Muscle layer of duodenum (tissue), 2 donors: ENCODE measurements at regions not wholly inside any gene's neighbourhood (a gene's known extent, or its start where the extent isn't known, plus 50 kb on each side); places are given as distances from the start of the nearest gene placed in this dataset.
"Not testable (repeated sequence)": the region's sequence is repeated elsewhere in the genome, so short reads cannot be mapped to it uniquely, and the experiment has no call there.

Source experiments
- H3K27ac ChIP-seq: one replicate; pipeline ENCODE4 v1.7.0; 2013; ENCODE audit warnings: mild to moderate bottlenecking, low read length
- H3K27me3 ChIP-seq: one replicate; pipeline ENCODE4 v1.7.0; 2013; ENCODE audit warnings: low read depth, mild to moderate bottlenecking, control low read depth, low read length
- H3K36me3 ChIP-seq, 2 donors: one replicate each; pipeline ENCODE4 v1.7.0; 2013; ENCODE audit warnings: low read length in 2 of 2, control low read depth in 1 of 2, mild to moderate bottlenecking in 1 of 2; ENCODE audit not compliant: insufficient read depth in 2 of 2, control insufficient read depth in 1 of 2
- H3K4me1 ChIP-seq, 2 donors: one replicate each; pipeline ENCODE4 v1.7.0; 2013; ENCODE audit warnings: low read length in 2 of 2, mild to moderate bottlenecking in 2 of 2, control low read depth in 1 of 2, moderate library complexity in 1 of 2; ENCODE audit not compliant: insufficient read depth in 2 of 2, control insufficient read depth in 1 of 2
- H3K4me3 ChIP-seq, 2 donors: one replicate each; pipeline ENCODE4 v1.7.0; 2013; ENCODE audit warnings: low read length in 2 of 2, low read depth in 1 of 2, mild to moderate bottlenecking in 1 of 2
- H3K9me3 ChIP-seq, 2 donors: one replicate each; pipeline ENCODE4 v1.7.0; 2013; ENCODE audit warnings: low read length in 2 of 2, control low read depth in 1 of 2, mild to moderate bottlenecking in 1 of 2; ENCODE audit not compliant: control insufficient read depth in 1 of 2
- donor health status: healthy.

GRCh38 chr11:71164621-71165020 lies 87.8 kb downstream of the SHANK2 start:
- Histone ChIP-seq H3K9me3 (no peaks in the 10 kb centered on the region), H3K36me3 (no peaks in the 10 kb centered on the region), H3K4me1 (no peaks in the 10 kb centered on the region), H3K4me3 (no peak overlapping the region), H3K27me3 (no peaks in the 10 kb centered on the region), H3K27ac (no peak overlapping the region)

- H3K36me3 ChIP-seq: no peaks in the 10 kb centered on the region
- no peaks in the 10 kb centered on the region for H3K27me3 ChIP-seq
- no peaks in the 10 kb centered on the region for H3K4me1 ChIP-seq
- no peaks in the 10 kb centered on the region for H3K9me3 ChIP-seq
- H3K4me3 ChIP-seq: no peak overlapping the region
- H3K27ac ChIP-seq: no peak overlapping the region
These were observed 88.2 kb downstream of the SHANK2 start for GRCh38 chr11:71164186-71164585.

- Histone ChIP-seq H3K4me1 (no peaks in the 10 kb centered on the region), H3K9me3 (peaks cover 0 to 7% of the 10 kb centered on the region in 2 donors), H3K4me3 (no peak overlapping the region), H3K27ac (no peak overlapping the region), H3K27me3 (no peaks in the 10 kb centered on the region), H3K36me3 (no peaks in the 10 kb centered on the region)
These were observed 89.0 kb downstream of the SHANK2 start for GRCh38 chr11:71163371-71163770.

GRCh38 chr11:71158936-71159335 lies 93.4 kb downstream of the SHANK2 start:
- Histone ChIP-seq H3K27ac (no peak overlapping the region), H3K27me3 (no peaks in the 10 kb centered on the region), H3K4me3 (no peak overlapping the region), H3K36me3 (no peaks in the 10 kb centered on the region), H3K9me3 (peaks cover 0 to 7% of the 10 kb centered on the region in 2 donors), H3K4me1 (no peaks in the 10 kb centered on the region)

- H3K36me3 ChIP-seq, H3K4me1 ChIP-seq, H3K27ac ChIP-seq, H3K9me3 ChIP-seq, H3K27me3 ChIP-seq, H3K4me3 ChIP-seq: not testable (repeated sequence)
These were observed 94.7 kb downstream of the SHANK2 start for GRCh38 chr11:71157676-71158075.

GRCh38 chr11:71156301-71156700 lies 96.1 kb downstream of the SHANK2 start:
- Histone ChIP-seq H3K4me3 (no peak overlapping the region), H3K36me3 (no peaks in the 10 kb centered on the region), H3K4me1 (no peaks in the 10 kb centered on the region), H3K9me3 (peaks cover 0 to 7% of the 10 kb centered on the region in 2 donors), H3K27ac (no peak overlapping the region), H3K27me3 (no peaks in the 10 kb centered on the region)

GRCh38 chr11:71155846-71156245 lies 96.5 kb downstream of the SHANK2 start:
- Histone ChIP-seq H3K4me3 (no peak overlapping the region), H3K36me3 (no peaks in the 10 kb centered on the region), H3K9me3 (peaks cover 0 to 7% of the 10 kb centered on the region in 2 donors), H3K27me3 (no peaks in the 10 kb centered on the region), H3K27ac (no peak overlapping the region), H3K4me1 (no peaks in the 10 kb centered on the region)

- no peak overlapping the region for H3K27ac ChIP-seq
- no peaks in the 10 kb centered on the region for H3K36me3 ChIP-seq
- no peaks in the 10 kb centered on the region for H3K27me3 ChIP-seq
- no peak overlapping the region for H3K4me3 ChIP-seq
- no peaks in the 10 kb centered on the region for H3K4me1 ChIP-seq
- H3K9me3 ChIP-seq: peaks cover 0 to 7% of the 10 kb centered on the region in 2 donors
These were observed 98.0 kb downstream of the SHANK2 start for GRCh38 chr11:71154261-71154805.

GRCh38 chr11:71153005-71153390 lies 99.4 kb downstream of the SHANK2 start:
- Histone ChIP-seq H3K9me3 (no peaks in the 10 kb centered on the region), H3K4me1 (no peaks in the 10 kb centered on the region), H3K27me3 (no peaks in the 10 kb centered on the region), H3K27ac (no peak overlapping the region), H3K36me3 (no peaks in the 10 kb centered on the region), H3K4me3 (no peak overlapping the region)

GRCh38 chr11:71152312-71153004 lies 99.9 kb downstream of the SHANK2 start:
- not testable (repeated sequence) for H3K4me3 ChIP-seq, H3K36me3 ChIP-seq, H3K27me3 ChIP-seq, H3K9me3 ChIP-seq, H3K4me1 ChIP-seq, H3K27ac ChIP-seq

- Histone ChIP-seq H3K9me3 (no peaks in the 10 kb centered on the region), H3K36me3 (no peaks in the 10 kb centered on the region), H3K4me1 (no peaks in the 10 kb centered on the region), H3K27ac (no peak overlapping the region), H3K27me3 (no peaks in the 10 kb centered on the region), H3K4me3 (no peak overlapping the region)
These were observed 100.8 kb downstream of the SHANK2 start for GRCh38 chr11:71151561-71151960.

- Histone ChIP-seq H3K9me3 (no peaks in the 10 kb centered on the region), H3K4me1 (no peaks in the 10 kb centered on the region), H3K4me3 (no peak overlapping the region), H3K36me3 (no peaks in the 10 kb centered on the region), H3K27ac (no peak overlapping the region), H3K27me3 (no peaks in the 10 kb centered on the region)
These were observed 101.5 kb downstream of the SHANK2 start for GRCh38 chr11:71150859-71151258.
